ENCODE measurements at regions not wholly inside any gene's neighbourhood (a gene's known extent, or its start where the extent isn't known, plus 50 kb on each side); places are given as distances from the start of the nearest gene placed in this dataset.

- Mint-ChIP-seq H3K27me3 (no peaks in the 10 kb centered on the region), H3K36me3 (no peaks in the 10 kb centered on the region), H3K4me3 (no peak overlapping the region), H3K27ac (no peak overlapping the region), H3K4me1 (no peaks in the 10 kb centered on the region), H3K9me3 (peaks cover 0 to 6% (median 0%) of the 10 kb centered on the region in 3 donors)
Measured at GRCh38 chr13:79722885-79723445, 242.0 kb downstream of the NDFIP2 start.

GRCh38 chr13:79716191-79716590 lies 235.2 kb downstream of the NDFIP2 start:
- no peaks in the 10 kb centered on the region for H3K4me1 Mint-ChIP-seq
- H3K36me3 Mint-ChIP-seq: no peaks in the 10 kb centered on the region
- H3K9me3 Mint-ChIP-seq: peaks cover 0 to 6% (median 0%) of the 10 kb centered on the region in 3 donors
- no peak overlapping the region for H3K4me3 Mint-ChIP-seq
- H3K27ac Mint-ChIP-seq: no peak overlapping the region
- no peaks in the 10 kb centered on the region for H3K27me3 Mint-ChIP-seq

- H3K9me3 Mint-ChIP-seq: no peaks in the 10 kb centered on the region
- no peak overlapping the region for H3K27ac Mint-ChIP-seq
- H3K4me3 Mint-ChIP-seq: no peak overlapping the region
- no peaks in the 10 kb centered on the region for H3K36me3 Mint-ChIP-seq
- H3K27me3 Mint-ChIP-seq: no peaks in the 10 kb centered on the region
- H3K4me1 Mint-ChIP-seq: no peaks in the 10 kb centered on the region
Measured at GRCh38 chr13:79711631-79712030, 230.7 kb downstream of the NDFIP2 start.

- no peaks in the 10 kb centered on the region for H3K9me3 Mint-ChIP-seq
- H3K27me3 Mint-ChIP-seq: no peaks in the 10 kb centered on the region
- no peaks in the 10 kb centered on the region for H3K36me3 Mint-ChIP-seq
- H3K27ac Mint-ChIP-seq: no peak overlapping the region
- no peaks in the 10 kb centered on the region for H3K4me1 Mint-ChIP-seq
- no peak overlapping the region for H3K4me3 Mint-ChIP-seq
Measured at GRCh38 chr13:79710376-79710775, 229.4 kb downstream of the NDFIP2 start.

- Mint-ChIP-seq H3K27me3 (no peaks in the 10 kb centered on the region), H3K9me3 (no peaks in the 10 kb centered on the region), H3K4me3 (no peak overlapping the region), H3K27ac (no peak overlapping the region), H3K36me3 (no peaks in the 10 kb centered on the region), H3K4me1 (no peaks in the 10 kb centered on the region)
Measured at GRCh38 chr13:79709471-79709870, 228.5 kb downstream of the NDFIP2 start.

- Mint-ChIP-seq H3K4me3 (no peak overlapping the region), H3K36me3 (no peaks in the 10 kb centered on the region), H3K9me3 (no peaks in the 10 kb centered on the region), H3K27ac (no peak overlapping the region), H3K4me1 (no peaks in the 10 kb centered on the region), H3K27me3 (no peaks in the 10 kb centered on the region)
Measured at GRCh38 chr13:79703772-79704171, 222.8 kb downstream of the NDFIP2 start.

GRCh38 chr13:79695754-79696153 lies 214.8 kb downstream of the NDFIP2 start:
- Mint-ChIP-seq H3K4me1 (no peaks in the 10 kb centered on the region), H3K9me3 (no peaks in the 10 kb centered on the region), H3K4me3 (no peak overlapping the region), H3K27ac (no peak overlapping the region), H3K36me3 (no peaks in the 10 kb centered on the region), H3K27me3 (peaks cover 2% of the 10 kb centered on the region)

- H3K27me3 Mint-ChIP-seq: peaks cover 2% of the 10 kb centered on the region
- no peaks in the 10 kb centered on the region for H3K36me3 Mint-ChIP-seq
- H3K9me3 Mint-ChIP-seq: peaks cover 0 to 1% (median 0%) of the 10 kb centered on the region in 3 donors
- no peaks in the 10 kb centered on the region for H3K4me1 Mint-ChIP-seq
- H3K27ac Mint-ChIP-seq: no peak overlapping the region
- H3K4me3 Mint-ChIP-seq: no peak overlapping the region
Measured at GRCh38 chr13:79692846-79693245, 211.9 kb downstream of the NDFIP2 start.

GRCh38 chr13:79691826-79692225 lies 210.9 kb downstream of the NDFIP2 start:
- no peaks in the 10 kb centered on the region for H3K4me1 Mint-ChIP-seq

GRCh38 chr13:79688741-79689140 lies 207.8 kb downstream of the NDFIP2 start:
- Mint-ChIP-seq H3K27me3 (no peaks in the 10 kb centered on the region), H3K4me3 (no peak overlapping the region), H3K4me1 (no peaks in the 10 kb centered on the region), H3K36me3 (no peaks in the 10 kb centered on the region), H3K9me3 (peaks cover 0 to 1% (median 0%) of the 10 kb centered on the region in 3 donors), H3K27ac (no peak overlapping the region)

More at GRCh38 chr13:79691826-79692225, 210.9 kb downstream of the NDFIP2 start:
- peaks cover 2% of the 10 kb centered on the region for H3K27me3 Mint-ChIP-seq
- no peak overlapping the region for H3K4me3 Mint-ChIP-seq
- H3K9me3 Mint-ChIP-seq: peaks cover 0 to 1% (median 0%) of the 10 kb centered on the region in 3 donors
- no peaks in the 10 kb centered on the region for H3K36me3 Mint-ChIP-seq
- H3K27ac Mint-ChIP-seq: no peak overlapping the region

GRCh38 chr13:79686441-79686840 lies 205.5 kb downstream of the NDFIP2 start:
- peaks cover 0 to 1% (median 0%) of the 10 kb centered on the region in 3 donors for H3K9me3 Mint-ChIP-seq
- no peaks in the 10 kb centered on the region for H3K4me1 Mint-ChIP-seq
- H3K27ac Mint-ChIP-seq: no peak overlapping the region
- no peaks in the 10 kb centered on the region for H3K36me3 Mint-ChIP-seq
- no peak overlapping the region for H3K4me3 Mint-ChIP-seq
- H3K27me3 Mint-ChIP-seq: no peaks in the 10 kb centered on the region

- Mint-ChIP-seq H3K27me3 (peaks cover under 1% of the 10 kb centered on the region), H3K4me1 (no peaks in the 10 kb centered on the region), H3K27ac (no peak overlapping the region), H3K9me3 (peaks cover 0 to 1% (median 0%) of the 10 kb centered on the region in 3 donors), H3K4me3 (no peak overlapping the region), H3K36me3 (no peaks in the 10 kb centered on the region)
Measured at GRCh38 chr13:79684371-79684770, 203.4 kb downstream of the NDFIP2 start.

- Mint-ChIP-seq H3K4me1 (no peaks in the 10 kb centered on the region), H3K9me3 (no peaks in the 10 kb centered on the region), H3K27ac (no peak overlapping the region), H3K36me3 (no peaks in the 10 kb centered on the region), H3K27me3 (peaks cover 1% of the 10 kb centered on the region), H3K4me3 (no peak overlapping the region)
Measured at GRCh38 chr13:79682164-79682563, 201.2 kb downstream of the NDFIP2 start.

- no peaks in the 10 kb centered on the region for H3K9me3 Mint-ChIP-seq
- no peaks in the 10 kb centered on the region for H3K36me3 Mint-ChIP-seq
- no peak overlapping the region for H3K4me3 Mint-ChIP-seq
- H3K4me1 Mint-ChIP-seq: no peaks in the 10 kb centered on the region
- no peak overlapping the region for H3K27ac Mint-ChIP-seq
- peaks cover 1% of the 10 kb centered on the region for H3K27me3 Mint-ChIP-seq
Measured at GRCh38 chr13:79681069-79681468, 200.1 kb downstream of the NDFIP2 start.

- no peaks in the 10 kb centered on the region for H3K36me3 Mint-ChIP-seq
- H3K4me3 Mint-ChIP-seq: no peak overlapping the region
- H3K27ac Mint-ChIP-seq: no peak overlapping the region
- H3K9me3 Mint-ChIP-seq: no peaks in the 10 kb centered on the region
- H3K27me3 Mint-ChIP-seq: peaks cover 1% of the 10 kb centered on the region
- H3K4me1 Mint-ChIP-seq: no peaks in the 10 kb centered on the region
Measured at GRCh38 chr13:79680485-79680884, 199.5 kb downstream of the NDFIP2 start.

GRCh38 chr13:79679334-79679733 lies 198.4 kb downstream of the NDFIP2 start:
- Mint-ChIP-seq H3K4me3 (no peak overlapping the region), H3K4me1 (no peaks in the 10 kb centered on the region), H3K9me3 (no peaks in the 10 kb centered on the region), H3K36me3 (no peaks in the 10 kb centered on the region), H3K27me3 (peaks cover 1% of the 10 kb centered on the region), H3K27ac (no peak overlapping the region)

All from IgD-negative memory B cell (primary cell).